SJSA1 (cell line): ENCODE measurements at regions not wholly inside any gene's neighbourhood (a gene's known extent, or its start where the extent isn't known, plus 50 kb on each side); places are given as distances from the start of the nearest gene placed in this dataset.

Experiments used
- DNase-seq, 2 experiments: peaks; one replicate each; pipeline ENCODE4 v3.0.0-alpha.2; 2015 to 2020; ENCODE audit warnings: low spot score in 2 of 2, low read depth in 1 of 2
- H3K27ac ChIP-seq: fragments of 250-450 bp; sonication (Bioruptor Pico); 2 replicates; pipeline ENCODE4 v1.5.1; 2020; ENCODE audit warnings: mild to moderate bottlenecking, moderate library complexity
- H3K27me3 ChIP-seq: fragments of 250-450 bp; sonication (Bioruptor Pico); replicated peaks from 2 replicates; pipeline ENCODE4 v1.5.1; 2020; ENCODE audit warnings: mild to moderate bottlenecking, moderate library complexity
- H3K36me3 ChIP-seq: fragments of 250-450 bp; sonication (Bioruptor Pico); 2 replicates; pipeline ENCODE4 v1.5.1; 2020; ENCODE audit warnings: mild to moderate bottlenecking
- H3K4me1 ChIP-seq: fragments of 250-450 bp; sonication (Bioruptor Pico); replicated peaks from 2 replicates; pipeline ENCODE4 v1.6.1; 2021; ENCODE audit warnings: mild to moderate bottlenecking
- H3K4me3 ChIP-seq: fragments of 250-450 bp; sonication (Bioruptor Pico); 2 replicates; pipeline ENCODE4 v1.5.1; 2020; ENCODE audit warnings: mild to moderate bottlenecking
- H3K9me3 ChIP-seq: fragments of 250-450 bp; sonication (Bioruptor Pico); replicated peaks from 2 replicates; pipeline ENCODE4 v1.5.1; 2020; ENCODE audit warnings: mild to moderate bottlenecking

- Histone ChIP-seq H3K4me3 (no peak overlapping the region), H3K27me3 (no peaks in the 10 kb centered on the region), H3K9me3 (no peaks in the 10 kb centered on the region), H3K4me1 (no peaks in the 10 kb centered on the region), H3K27ac (no peak overlapping the region), H3K36me3 (no peaks in the 10 kb centered on the region)
- DNase-seq = no peak
These were observed 385.2 kb downstream of the DUSP10 start for GRCh38 chr1:221356693-221357092.

DNA sequence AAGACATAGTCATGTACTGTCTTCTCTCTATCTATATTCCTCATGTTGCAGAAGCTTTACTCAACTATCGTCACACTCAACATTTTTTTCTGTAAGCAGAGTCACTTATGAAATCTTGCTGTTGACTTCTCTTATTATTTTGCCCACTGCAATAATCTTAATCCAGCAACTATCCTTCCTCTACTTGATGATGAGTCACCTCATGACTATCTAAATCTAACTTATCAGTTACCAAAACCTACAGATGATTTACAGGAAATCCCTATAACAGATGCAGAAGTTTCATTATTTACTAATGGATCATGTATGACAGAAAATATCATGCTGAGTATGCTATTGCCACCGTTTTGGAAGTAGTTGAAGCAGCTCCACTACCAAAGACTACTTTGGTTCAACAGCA is 378.9 kb downstream of the DUSP10 start:
- DNase-seq = no peak

DNA sequence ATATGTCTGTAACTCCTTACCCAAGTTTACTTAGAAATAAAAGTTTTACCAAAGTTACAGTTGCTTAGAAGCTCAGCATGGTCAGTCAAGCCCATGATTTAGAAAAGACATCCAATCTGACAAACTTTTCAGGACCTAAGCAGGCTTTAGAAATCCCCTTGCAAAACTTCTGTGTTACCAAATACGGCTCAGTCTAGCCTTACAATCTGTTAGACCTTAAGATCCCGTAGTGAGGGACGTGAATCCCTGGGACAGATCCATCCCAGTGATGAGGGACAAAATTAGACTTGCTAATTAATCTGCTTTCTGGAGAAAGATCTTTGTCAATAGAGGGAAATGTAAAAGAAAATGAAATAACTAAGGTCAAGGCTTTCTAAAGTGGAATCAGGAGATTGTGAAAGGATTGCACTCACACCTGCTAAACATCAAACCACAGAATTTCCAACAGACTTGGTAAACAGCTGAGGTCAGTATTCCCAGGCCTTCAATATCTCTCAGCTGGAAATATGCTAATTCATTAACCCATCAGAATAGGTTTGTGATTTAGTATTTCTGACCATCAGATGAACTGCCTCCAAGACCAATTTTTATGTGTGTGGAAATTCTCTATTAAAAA is 375.3 kb downstream of the DUSP10 start:
- Histone ChIP-seq H3K4me1 (no peaks in the 10 kb centered on the region), H3K36me3 (no peaks in the 10 kb centered on the region), H3K27ac (no peak overlapping the region), H3K27me3 (no peaks in the 10 kb centered on the region), H3K4me3 (no peak overlapping the region), H3K9me3 (no peaks in the 10 kb centered on the region)
- DNase-seq = no peak

More for the DNA sequence above, 378.9 kb downstream of the DUSP10 start:
- no peaks in the 10 kb centered on the region for H3K4me1 ChIP-seq
- H3K27me3 ChIP-seq = no peaks in the 10 kb centered on the region
- no peaks in the 10 kb centered on the region for H3K9me3 ChIP-seq
- no peak overlapping the region for H3K27ac ChIP-seq
- no peaks in the 10 kb centered on the region for H3K36me3 ChIP-seq
- no peak overlapping the region for H3K4me3 ChIP-seq

DNA sequence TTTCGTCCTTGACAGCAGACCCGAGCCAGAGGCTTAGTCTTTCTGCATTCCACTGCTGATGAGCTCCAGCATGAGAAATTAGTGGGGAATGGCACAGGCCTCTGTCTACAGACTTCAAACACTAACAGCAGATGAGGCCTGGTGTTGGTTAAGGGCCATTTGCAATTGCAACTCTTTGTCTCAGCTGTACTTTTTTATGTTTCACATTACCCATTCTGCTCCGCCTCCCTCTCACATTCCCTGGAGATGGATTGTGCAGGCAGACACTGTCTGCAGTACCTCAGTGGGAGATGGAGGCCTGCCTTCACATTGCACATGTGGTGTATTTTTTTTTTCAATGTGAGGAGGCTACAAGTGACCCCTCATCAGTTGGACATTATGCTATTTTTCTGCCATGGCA is 370.2 kb downstream of the DUSP10 start:
- DNase-seq = no peak
- H3K4me1 ChIP-seq = no peaks in the 10 kb centered on the region

DNA sequence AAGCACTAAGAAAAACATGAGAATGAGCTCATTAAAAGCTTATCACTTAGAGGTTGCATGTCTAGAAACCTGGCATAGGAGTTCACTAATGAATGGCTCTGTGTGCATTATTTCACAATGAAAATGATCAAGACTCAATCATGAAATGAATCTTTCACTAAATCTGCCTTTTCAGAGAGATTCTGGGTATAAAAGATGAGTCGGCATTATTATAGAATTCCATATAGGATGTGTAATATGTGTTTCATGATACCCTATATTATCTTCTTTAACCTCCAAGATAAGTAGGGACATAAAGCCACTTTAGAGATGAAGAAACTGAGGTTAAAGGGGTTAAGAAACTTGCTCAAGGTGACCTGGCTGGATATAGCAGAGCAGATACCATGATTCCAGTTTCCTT is 368.1 kb downstream of the DUSP10 start:
- H3K36me3 ChIP-seq = no peaks in the 10 kb centered on the region
- H3K4me1 ChIP-seq = no peaks in the 10 kb centered on the region
- no peaks in the 10 kb centered on the region for H3K9me3 ChIP-seq
- no peak overlapping the region for H3K27ac ChIP-seq
- DNase-seq = no peak
- H3K4me3 ChIP-seq = no peak overlapping the region
- no peaks in the 10 kb centered on the region for H3K27me3 ChIP-seq

More for the DNA sequence above, 370.2 kb downstream of the DUSP10 start:
- H3K4me3 ChIP-seq = no peak overlapping the region
- no peaks in the 10 kb centered on the region for H3K27me3 ChIP-seq
- no peaks in the 10 kb centered on the region for H3K36me3 ChIP-seq
- H3K9me3 ChIP-seq = no peaks in the 10 kb centered on the region
- H3K27ac ChIP-seq = no peak overlapping the region

DNA sequence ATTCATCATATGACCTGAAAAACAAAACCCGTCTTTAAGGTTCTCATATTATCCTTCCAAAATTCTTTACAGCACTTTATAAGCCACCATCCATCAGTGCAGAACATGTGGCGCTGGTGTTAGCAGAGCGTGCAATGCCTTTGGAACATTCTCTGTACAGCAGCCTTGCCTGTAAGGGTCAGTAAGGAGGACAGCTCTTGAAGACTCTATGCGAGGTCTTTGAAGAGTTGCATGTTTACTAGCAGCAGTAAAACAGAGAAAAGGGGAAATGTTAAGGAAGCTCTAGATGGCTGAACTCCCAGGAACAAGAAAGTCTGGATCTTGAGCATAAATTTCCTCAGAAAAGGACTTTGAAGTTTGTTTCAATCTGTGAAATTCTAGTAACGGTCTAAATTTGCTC is 365.6 kb downstream of the DUSP10 start:
- no peaks in the 10 kb centered on the region for H3K36me3 ChIP-seq
- DNase-seq = no peak
- no peaks in the 10 kb centered on the region; the same call in 1 of the 2 replicates for H3K27me3 ChIP-seq
- H3K27ac ChIP-seq = no peak overlapping the region
- H3K4me1 ChIP-seq = no peaks in the 10 kb centered on the region
- H3K4me3 ChIP-seq = no peak overlapping the region
- H3K9me3 ChIP-seq = no peaks in the 10 kb centered on the region

GRCh38 chr1:221381910-221382623 is 359.8 kb downstream of the DUSP10 start:
- Histone ChIP-seq H3K27ac (no peak overlapping the region), H3K4me1 (peaks cover 6% of the 10 kb centered on the region; the same call in 1 of the 2 replicates), H3K36me3 (no peaks in the 10 kb centered on the region), H3K4me3 (no peak overlapping the region), H3K9me3 (no peaks in the 10 kb centered on the region), H3K27me3 (no peaks in the 10 kb centered on the region; the same call in 1 of the 2 replicates)
- DNase-seq = no peak

GRCh38 chr1:221392453-221392852 is 349.4 kb downstream of the DUSP10 start:
- DNase-seq = peak in 1 of 2 experiments; percentile 44
- no peak overlapping the region for H3K4me3 ChIP-seq
- H3K4me1 ChIP-seq = peaks cover 33% of the 10 kb centered on the region
- H3K36me3 ChIP-seq = no peaks in the 10 kb centered on the region
- H3K27me3 ChIP-seq = no peaks in the 10 kb centered on the region
- no peaks in the 10 kb centered on the region for H3K9me3 ChIP-seq
- H3K27ac ChIP-seq = no peak overlapping the region; the same call in 1 of the 2 replicates

- peak overlapping the region; percentile 51 for H3K27ac ChIP-seq
These were observed 347.8 kb downstream of the DUSP10 start for GRCh38 chr1:221394011-221394544.

GRCh38 chr1:221396526-221396925 is 345.4 kb downstream of the DUSP10 start:
- Histone ChIP-seq H3K4me3 (no peak overlapping the region), H3K36me3 (no peaks in the 10 kb centered on the region), H3K4me1 (peaks cover 33% of the 10 kb centered on the region), H3K9me3 (no peaks in the 10 kb centered on the region), H3K27ac (no peak overlapping the region), H3K27me3 (no peaks in the 10 kb centered on the region)
- DNase-seq = no peak

More at GRCh38 chr1:221394011-221394544, 347.8 kb downstream of the DUSP10 start:
- Histone ChIP-seq H3K36me3 (no peaks in the 10 kb centered on the region), H3K27me3 (no peaks in the 10 kb centered on the region), H3K4me1 (peaks cover 33% of the 10 kb centered on the region), H3K9me3 (no peaks in the 10 kb centered on the region), H3K4me3 (no peak overlapping the region)
- DNase-seq = peak in 1 of 2 experiments; percentile 73

GRCh38 chr1:221397141-221397540 is 344.7 kb downstream of the DUSP10 start:
- H3K27ac ChIP-seq = no peak overlapping the region
- H3K4me3 ChIP-seq = no peak overlapping the region
- DNase-seq = no peak
- H3K9me3 ChIP-seq = no peaks in the 10 kb centered on the region
- H3K4me1 ChIP-seq = peaks cover 32% of the 10 kb centered on the region
- no peaks in the 10 kb centered on the region for H3K27me3 ChIP-seq
- no peaks in the 10 kb centered on the region for H3K36me3 ChIP-seq

DNA sequence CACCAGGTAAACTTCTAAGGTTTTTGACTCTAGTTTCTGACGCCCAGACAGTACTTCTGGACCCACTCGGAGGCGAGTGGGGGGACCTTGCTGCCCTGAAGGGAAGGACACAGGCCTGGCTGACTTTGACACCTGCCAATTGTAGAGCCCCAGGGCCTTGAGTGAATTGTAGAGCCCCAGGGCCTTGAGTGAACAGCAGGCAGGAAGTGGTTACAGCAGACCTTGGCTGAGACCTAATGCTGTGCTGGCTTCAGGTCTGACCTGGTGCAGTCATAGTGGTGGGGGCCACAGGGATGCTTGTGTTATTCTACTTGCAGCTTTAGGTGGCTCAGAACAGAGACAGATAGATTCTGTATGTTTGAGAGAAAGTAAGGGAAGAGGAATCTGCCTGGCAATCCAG is 344.3 kb downstream of the DUSP10 start:
- no peak for DNase-seq
- no peak overlapping the region for H3K4me3 ChIP-seq
- H3K4me1 ChIP-seq = peaks cover 28% of the 10 kb centered on the region
- no peak overlapping the region for H3K27ac ChIP-seq
- H3K9me3 ChIP-seq = no peaks in the 10 kb centered on the region
- H3K27me3 ChIP-seq = no peaks in the 10 kb centered on the region
- no peaks in the 10 kb centered on the region for H3K36me3 ChIP-seq

- Histone ChIP-seq H3K27me3 (no peaks in the 10 kb centered on the region), H3K4me1 (no peaks in the 10 kb centered on the region), H3K9me3 (no peaks in the 10 kb centered on the region), H3K27ac (no peak overlapping the region), H3K4me3 (no peak overlapping the region), H3K36me3 (no peaks in the 10 kb centered on the region)
- no peak for DNase-seq
These were observed 336.7 kb downstream of the DUSP10 start for GRCh38 chr1:221405146-221405545.

DNA sequence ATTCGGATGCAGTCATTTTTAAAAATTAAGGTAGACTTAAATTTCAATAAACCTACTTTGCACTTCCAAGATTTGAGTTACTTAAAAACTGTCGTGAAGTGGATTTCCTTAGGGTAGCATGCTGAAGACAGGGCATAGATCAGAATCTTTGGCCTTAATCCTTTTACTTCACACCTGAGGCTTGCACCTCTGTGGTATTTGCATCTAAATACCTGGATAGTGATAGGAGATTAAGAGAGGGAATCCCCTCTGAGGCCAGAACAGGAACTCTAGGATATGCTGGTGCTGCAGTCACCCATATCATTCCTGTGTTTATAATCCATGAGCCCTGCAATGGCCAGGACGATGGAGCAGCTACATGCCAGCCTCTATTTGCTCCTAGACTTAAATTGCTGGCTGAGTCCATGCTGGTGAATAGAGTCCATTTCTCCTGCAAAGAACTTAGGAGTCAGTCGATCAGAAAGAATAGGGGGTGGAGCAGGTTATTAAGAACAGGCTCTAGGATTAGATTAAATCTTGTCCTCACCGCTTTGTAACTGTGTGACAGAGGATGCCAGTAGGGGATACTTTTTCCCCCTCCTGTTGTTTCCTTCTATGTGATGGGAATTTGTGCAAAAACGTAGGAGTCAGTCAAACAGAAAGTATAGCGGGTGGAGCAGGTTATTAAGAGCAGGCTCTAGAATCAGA is 333.6 kb downstream of the DUSP10 start:
- no peaks in the 10 kb centered on the region for H3K36me3 ChIP-seq
- no peaks in the 10 kb centered on the region for H3K27me3 ChIP-seq
- no peaks in the 10 kb centered on the region for H3K4me1 ChIP-seq
- DNase-seq = no peak
- no peaks in the 10 kb centered on the region for H3K9me3 ChIP-seq
- no peak overlapping the region for H3K27ac ChIP-seq
- no peak overlapping the region for H3K4me3 ChIP-seq
